Lower leg skin (tissue), 3 donors: ENCODE measurements at regions not wholly inside any gene's neighbourhood (a gene's known extent, or its start where the extent isn't known, plus 50 kb on each side); places are given as distances from the start of the nearest gene placed in this dataset.

Source experiments
- CTCF ChIP-seq, 3 donors: fragments of 450-650 bp; IDR thresholded peaks; one replicate each; pipeline ENCODE4 v1.5.1; 2016; ENCODE audit warnings: antibody characterized with exemption in 3 of 3, mild to moderate bottlenecking in 3 of 3, moderate library complexity in 2 of 3
- POLR2A ChIP-seq, 2 donors: fragments of 450-650 bp; IDR thresholded peaks; one replicate each; pipeline ENCODE4 v1.6.1; 2016 to 2017; ENCODE audit warnings: antibody characterized with exemption in 2 of 2, mild to moderate bottlenecking in 1 of 2, moderate library complexity in 1 of 2

GRCh38 chr12:97944576-97944975 lies 482.0 kb downstream of the RMST start:
- TF ChIP-seq POLR2A (IDR thresholded peaks at IDR 0.05), result no peak
- no peak for TF ChIP-seq CTCF (IDR thresholded peaks at IDR 0.05)
